ENCODE measurements at regions not wholly inside any gene's neighbourhood (a gene's known extent, or its start where the extent isn't known, plus 50 kb on each side); places are given as distances from the start of the nearest gene placed in this dataset.
"Not testable (repeated sequence)": the region's sequence is repeated elsewhere in the genome, so short reads cannot be mapped to it uniquely, and the experiment has no call there.

DNA sequence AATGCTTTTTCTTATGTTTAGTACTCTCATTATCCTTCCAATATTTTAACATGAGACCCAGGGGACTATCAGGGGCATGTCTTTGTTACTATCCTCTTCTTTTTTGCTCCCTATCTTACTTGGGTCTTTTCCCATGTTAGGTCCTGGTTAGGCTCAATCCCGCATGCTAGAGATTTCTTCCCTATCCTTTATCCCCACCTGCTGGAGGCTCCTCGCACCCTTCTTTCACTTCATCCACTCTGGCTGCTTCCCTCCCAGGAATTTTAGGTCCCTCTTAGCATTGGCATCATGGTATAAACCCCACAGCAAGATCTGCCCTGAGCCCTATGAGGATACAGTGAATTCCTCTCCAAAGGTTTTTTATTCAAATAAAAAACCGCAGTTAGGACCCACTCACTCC, 567.3 kb downstream of the ANKRD30B start:
- not testable (repeated sequence) for H3K9me3 ChIP-seq (ENCODE audit: insufficient read depth, low read depth, low read length); H3K27me3 ChIP-seq (ENCODE audit: insufficient read depth, low read length); H3K36me3 ChIP-seq (ENCODE audit: insufficient read depth, low read depth, low read length); H3K9ac ChIP-seq (ENCODE audit: low read depth, low read length); H3K27ac ChIP-seq (ENCODE audit: low read length); H3K4me1 ChIP-seq (ENCODE audit: insufficient read depth, low read length); H3K4me3 ChIP-seq (ENCODE audit: low read length)

DNA sequence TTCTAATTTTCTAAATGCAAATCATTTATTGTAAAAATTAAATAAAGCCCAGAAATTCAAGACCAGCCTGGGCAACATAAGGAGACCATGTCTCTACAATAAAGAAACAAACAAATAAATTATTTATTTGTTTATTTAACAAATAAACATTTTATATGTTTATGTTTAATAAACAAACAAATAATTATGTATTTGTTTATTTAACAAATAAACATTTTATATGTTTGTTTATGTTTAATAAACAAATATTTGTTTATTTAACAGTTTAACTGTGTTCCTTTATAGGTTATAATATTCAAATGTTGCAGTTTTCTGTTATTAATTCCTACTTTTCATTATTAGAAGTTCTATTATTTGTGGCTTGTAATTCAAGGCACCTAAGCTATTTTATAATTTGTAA, 570.7 kb downstream of the ANKRD30B start:
- not testable (repeated sequence) for H3K4me3 ChIP-seq (ENCODE audit: low read length); H3K27me3 ChIP-seq (ENCODE audit: insufficient read depth, low read length); H3K27ac ChIP-seq (ENCODE audit: low read length); H3K9ac ChIP-seq (ENCODE audit: low read depth, low read length); H3K36me3 ChIP-seq (ENCODE audit: insufficient read depth, low read depth, low read length); H3K4me1 ChIP-seq (ENCODE audit: insufficient read depth, low read length); H3K9me3 ChIP-seq (ENCODE audit: insufficient read depth, low read depth, low read length)

DNA sequence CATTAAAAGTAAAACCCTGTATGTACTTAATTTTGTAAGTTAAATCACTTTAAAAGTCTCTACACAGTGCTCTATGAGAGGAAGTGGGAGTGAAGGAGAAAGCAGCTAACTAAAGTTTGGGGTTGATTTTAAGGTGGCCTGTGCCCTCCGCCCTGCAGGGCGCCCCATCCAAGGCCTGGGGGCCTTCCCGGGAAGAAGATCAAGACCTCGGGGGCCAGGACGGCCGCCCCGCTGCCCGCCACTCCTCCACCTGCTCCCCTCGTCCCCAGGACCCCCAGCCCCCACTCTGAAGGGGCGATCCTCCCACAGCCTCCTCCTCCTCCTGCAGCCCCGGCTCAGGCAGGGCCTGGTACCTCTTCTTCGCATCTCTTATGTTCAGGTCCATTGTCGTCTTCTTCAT, 581.7 kb downstream of the ANKRD30B start:
- not testable (repeated sequence) for H3K27ac ChIP-seq (ENCODE audit: low read length); H3K36me3 ChIP-seq (ENCODE audit: insufficient read depth, low read depth, low read length); H3K9me3 ChIP-seq (ENCODE audit: insufficient read depth, low read depth, low read length); H3K9ac ChIP-seq (ENCODE audit: low read depth, low read length); H3K4me1 ChIP-seq (ENCODE audit: insufficient read depth, low read length); H3K27me3 ChIP-seq (ENCODE audit: insufficient read depth, low read length); H3K4me3 ChIP-seq (ENCODE audit: low read length)

DNA sequence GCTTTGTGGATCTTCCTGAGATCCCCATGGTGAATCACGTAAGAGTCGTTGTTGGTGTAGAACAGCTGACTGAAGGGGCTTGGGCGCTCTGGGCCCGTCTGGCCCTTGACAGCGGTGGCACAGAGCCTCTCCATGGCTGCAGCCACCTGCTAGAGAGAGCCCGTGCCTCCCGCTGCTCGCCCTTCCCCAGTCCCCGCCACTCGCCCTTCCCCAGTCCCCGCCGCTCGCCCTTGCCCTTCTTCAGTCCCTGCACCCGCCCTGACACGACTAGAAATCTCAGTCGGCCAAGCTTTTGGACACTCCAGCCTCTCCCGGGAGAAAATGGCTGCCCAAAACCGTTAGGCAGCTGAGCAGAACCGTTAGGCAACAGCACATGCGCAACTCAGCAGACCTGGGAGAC, 582.2 kb downstream of the ANKRD30B start:
- not testable (repeated sequence) for H3K9me3 ChIP-seq (ENCODE audit: insufficient read depth, low read depth, low read length); H3K4me1 ChIP-seq (ENCODE audit: insufficient read depth, low read length); H3K27me3 ChIP-seq (ENCODE audit: insufficient read depth, low read length); H3K9ac ChIP-seq (ENCODE audit: low read depth, low read length); H3K27ac ChIP-seq (ENCODE audit: low read length); H3K36me3 ChIP-seq (ENCODE audit: insufficient read depth, low read depth, low read length); H3K4me3 ChIP-seq (ENCODE audit: low read length)

DNA sequence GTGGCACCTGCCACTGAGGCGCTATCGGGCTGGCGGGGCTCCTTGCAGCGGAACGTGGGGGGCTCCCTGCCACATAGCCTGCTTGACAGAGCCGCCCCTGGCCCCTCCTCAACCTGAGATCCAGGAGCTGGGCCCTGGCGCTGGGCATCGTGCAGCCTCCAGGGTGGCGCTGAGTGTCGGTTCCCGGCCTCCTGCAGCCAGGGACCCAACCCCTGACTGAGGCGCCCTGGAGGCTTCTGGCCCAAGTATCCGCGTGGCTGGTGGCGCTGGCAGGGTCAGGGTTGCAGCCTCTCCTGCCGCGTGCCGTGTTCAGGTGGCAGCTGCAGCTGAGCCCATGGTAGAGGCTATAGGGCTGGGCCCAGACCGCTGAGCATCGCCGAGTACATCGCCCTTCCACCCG, 582.6 kb downstream of the ANKRD30B start:
- H3K4me1 ChIP-seq (ENCODE audit: insufficient read depth, low read length); H3K4me3 ChIP-seq (ENCODE audit: low read length); H3K9me3 ChIP-seq (ENCODE audit: insufficient read depth, low read depth, low read length); H3K36me3 ChIP-seq (ENCODE audit: insufficient read depth, low read depth, low read length); H3K27me3 ChIP-seq (ENCODE audit: insufficient read depth, low read length); H3K27ac ChIP-seq (ENCODE audit: low read length); H3K9ac ChIP-seq (ENCODE audit: low read depth, low read length): not testable (repeated sequence)

DNA sequence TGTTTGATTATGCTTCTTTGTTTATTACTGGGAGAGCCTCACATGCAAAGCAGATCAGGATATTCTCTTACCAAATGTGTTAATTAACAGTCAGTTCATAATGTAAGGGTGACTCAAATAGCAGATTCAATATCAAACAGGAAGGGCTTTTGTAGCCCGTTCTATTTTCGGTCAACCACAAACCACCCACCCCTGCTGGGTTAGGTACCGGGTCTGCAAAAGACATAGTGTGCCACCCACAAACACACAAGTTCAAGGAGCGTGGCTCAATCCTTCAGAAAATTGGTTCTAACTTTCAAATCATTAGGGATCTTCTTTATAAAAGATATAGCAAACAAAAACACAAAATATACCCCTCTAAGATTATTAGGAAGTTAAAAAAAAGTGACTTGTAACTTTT, 627.7 kb downstream of the ANKRD30B start:
- not testable (repeated sequence) for H3K4me3 ChIP-seq (ENCODE audit: low read length); H3K9ac ChIP-seq (ENCODE audit: low read depth, low read length); H3K4me1 ChIP-seq (ENCODE audit: insufficient read depth, low read length); H3K9me3 ChIP-seq (ENCODE audit: insufficient read depth, low read depth, low read length); H3K27me3 ChIP-seq (ENCODE audit: insufficient read depth, low read length); H3K27ac ChIP-seq (ENCODE audit: low read length); H3K36me3 ChIP-seq (ENCODE audit: insufficient read depth, low read depth, low read length)

DNA sequence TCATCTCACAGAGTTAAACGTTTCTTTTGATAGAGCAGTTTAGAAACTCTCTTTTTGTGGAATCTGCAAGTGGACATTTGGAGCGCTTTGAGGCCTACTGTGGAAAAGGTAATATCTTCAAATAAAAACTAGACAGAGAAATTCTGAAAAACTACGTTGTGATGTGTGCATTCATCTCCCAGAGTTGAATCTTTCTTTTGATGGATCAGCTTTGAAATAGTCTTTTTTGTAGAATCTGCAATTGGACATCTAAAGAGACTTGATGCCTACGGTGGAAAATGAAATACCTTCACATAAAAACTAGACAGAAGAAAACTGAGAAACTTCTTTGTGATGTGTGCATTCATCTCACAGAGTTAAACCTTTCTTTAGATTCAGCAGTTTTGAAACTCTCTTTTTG, 659.9 kb downstream of the ANKRD30B start:
- H3K9me3 ChIP-seq (ENCODE audit: insufficient read depth, low read depth, low read length), result peaks cover 60% of the 10 kb centered on the region
- not testable (repeated sequence) for H3K27ac ChIP-seq (ENCODE audit: low read length); H3K4me1 ChIP-seq (ENCODE audit: insufficient read depth, low read length); H3K27me3 ChIP-seq (ENCODE audit: insufficient read depth, low read length); H3K36me3 ChIP-seq (ENCODE audit: insufficient read depth, low read depth, low read length); H3K4me3 ChIP-seq (ENCODE audit: low read length); H3K9ac ChIP-seq (ENCODE audit: low read depth, low read length)
